ENCODE measurements at regions not wholly inside any gene's neighbourhood (a gene's known extent, or its start where the extent isn't known, plus 50 kb on each side); places are given as distances from the start of the nearest gene placed in this dataset.

GRCh38 chr7:25967278-25968204 lies 184.5 kb upstream of the NFE2L3 start:
- Histone ChIP-seq H2AFZ (ENCODE audit: low read depth, low read length) (peak overlapping the region; percentile 31; the same call in 1 of the 2 replicates), H3K4me2 (ENCODE audit: low read length) (peak overlapping the region; percentile 78), H3K4me3 (ENCODE audit: low read length) (peak overlapping the region; percentile 57), H3K36me3 (replicated peaks; ENCODE audit: low read depth, low read length) (no peaks in the 10 kb centered on the region), H3K9me3 (ENCODE audit: insufficient read depth, low read length) (peaks cover 5% of the 10 kb centered on the region; the same call in 1 of the 2 replicates), H4K20me1 (ENCODE audit: insufficient read depth, low read length) (no peaks in the 10 kb centered on the region), H3K79me2 (ENCODE audit: low read length) (no peaks in the 10 kb centered on the region), H3K27ac (ENCODE audit: low read length) (peak overlapping the region; percentile 95), H3K27me3 (ENCODE audit: low read depth, low read length) (no peaks in the 10 kb centered on the region), H3K9ac (ENCODE audit: low read length) (peak overlapping the region; percentile 61), H3K4me1 (ENCODE audit: low read length) (peaks cover 67% of the 10 kb centered on the region)
- TF ChIP-seq EZH2phosphoT487 (IDR thresholded peaks at IDR 0.05; ENCODE audit: low read depth) (no peak), CTCF (IDR thresholded peaks at IDR 0.05; ENCODE audit: low read depth, low read length) (no peak)

DNA sequence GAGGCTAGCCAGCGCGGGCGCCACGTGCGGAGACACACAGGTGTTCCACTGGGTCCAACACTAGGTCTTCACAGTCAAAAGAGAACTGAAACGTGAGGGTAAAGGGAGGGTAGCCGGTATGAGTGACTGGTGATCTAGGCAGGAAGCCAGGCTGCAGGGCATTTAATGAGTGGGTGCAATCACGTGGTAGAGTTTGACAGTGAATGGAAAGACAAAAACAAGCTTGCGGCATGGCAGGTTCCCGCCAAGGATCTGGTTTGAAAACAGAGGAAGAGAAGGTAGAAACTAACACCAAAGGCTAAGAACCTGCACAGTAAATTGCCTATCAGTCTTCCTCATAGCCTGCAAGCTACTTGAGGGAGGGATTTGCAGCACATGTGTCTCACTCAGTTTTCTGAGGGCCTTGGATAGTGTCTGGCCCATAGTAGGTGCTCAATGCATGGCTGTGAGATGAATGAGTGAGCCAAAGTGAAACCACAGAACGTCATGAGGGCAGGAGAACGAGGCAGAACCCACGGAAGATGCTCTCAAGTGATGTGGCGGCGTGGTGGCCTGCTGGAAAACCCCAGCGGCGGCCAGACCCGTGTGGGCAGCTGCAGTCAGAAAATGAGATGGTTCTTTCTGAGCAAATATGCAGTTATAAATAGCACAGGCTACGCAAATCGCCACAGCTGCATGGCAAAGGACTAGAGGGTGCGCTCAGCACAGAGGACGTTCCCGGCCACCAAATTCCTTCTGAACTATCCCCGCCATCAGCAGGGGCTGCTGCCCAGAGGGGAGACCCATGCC lies 183.6 kb upstream of the NFE2L3 start:
- H2AFZ ChIP-seq (ENCODE audit: low read depth, low read length) = no peak overlapping the region; the same call in 1 of the 2 replicates
- H3K36me3 ChIP-seq (replicated peaks; ENCODE audit: low read depth, low read length) = no peaks in the 10 kb centered on the region
- H3K79me2 ChIP-seq (ENCODE audit: low read length) = no peaks in the 10 kb centered on the region
- peaks cover 5% of the 10 kb centered on the region; the same call in 1 of the 2 replicates for H3K9me3 ChIP-seq (ENCODE audit: insufficient read depth, low read length)
- peak overlapping the region; percentile 61 for H3K9ac ChIP-seq (ENCODE audit: low read length)
- TF ChIP-seq EZH2phosphoT487 (IDR thresholded peaks at IDR 0.05; ENCODE audit: low read depth) (no peak), CTCF (IDR thresholded peaks at IDR 0.05; ENCODE audit: low read depth, low read length) (0 out of 2 replicates have a peak, but pooled peaks have one; percentile 4)
- peak overlapping the region; percentile 78 for H3K4me2 ChIP-seq (ENCODE audit: low read length)
- no peaks in the 10 kb centered on the region for H4K20me1 ChIP-seq (ENCODE audit: insufficient read depth, low read length)
- H3K4me3 ChIP-seq (ENCODE audit: low read length) = peak overlapping the region; percentile 70
- peak overlapping the region; percentile 95 for H3K27ac ChIP-seq (ENCODE audit: low read length)
- peaks cover 67% of the 10 kb centered on the region for H3K4me1 ChIP-seq (ENCODE audit: low read length)
- no peaks in the 10 kb centered on the region for H3K27me3 ChIP-seq (ENCODE audit: low read depth, low read length)

DNA sequence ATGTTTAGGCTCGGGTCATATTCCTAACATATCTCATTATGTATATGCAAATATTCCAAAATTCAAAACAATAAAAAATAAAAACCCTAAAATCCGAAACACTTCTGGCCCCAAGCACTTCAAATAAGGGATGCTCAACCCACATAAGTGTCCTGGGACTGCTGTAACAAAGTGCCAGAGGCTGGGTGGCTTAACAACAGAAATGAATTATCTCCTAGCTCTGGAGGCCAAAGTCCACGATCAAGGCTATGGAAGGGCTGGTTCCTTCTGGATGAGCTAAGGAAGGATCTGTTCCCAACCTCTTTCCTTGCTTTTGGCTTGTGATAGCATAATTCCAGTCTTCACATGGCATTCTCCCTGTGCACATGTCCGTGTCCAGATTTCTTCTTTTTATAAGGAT lies 181.6 kb upstream of the NFE2L3 start:
- Histone ChIP-seq H3K36me3 (replicated peaks; ENCODE audit: low read depth, low read length) (no peaks in the 10 kb centered on the region), H3K79me2 (ENCODE audit: low read length) (no peaks in the 10 kb centered on the region), H2AFZ (ENCODE audit: low read depth, low read length) (no peak overlapping the region), H3K27ac (ENCODE audit: low read length) (no peak overlapping the region), H3K27me3 (ENCODE audit: low read depth, low read length) (no peaks in the 10 kb centered on the region), H3K4me2 (ENCODE audit: low read length) (no peak overlapping the region), H3K9me3 (ENCODE audit: insufficient read depth, low read length) (peaks cover 5% of the 10 kb centered on the region; the same call in 1 of the 2 replicates), H3K4me1 (ENCODE audit: low read length) (peaks cover 50% of the 10 kb centered on the region), H3K4me3 (ENCODE audit: low read length) (no peak overlapping the region), H3K9ac (ENCODE audit: low read length) (no peak overlapping the region), H4K20me1 (ENCODE audit: insufficient read depth, low read length) (no peaks in the 10 kb centered on the region)
- TF ChIP-seq EZH2phosphoT487 (IDR thresholded peaks at IDR 0.05; ENCODE audit: low read depth) = no peak
- TF ChIP-seq CTCF (IDR thresholded peaks at IDR 0.05; ENCODE audit: low read depth, low read length) = no peak

DNA sequence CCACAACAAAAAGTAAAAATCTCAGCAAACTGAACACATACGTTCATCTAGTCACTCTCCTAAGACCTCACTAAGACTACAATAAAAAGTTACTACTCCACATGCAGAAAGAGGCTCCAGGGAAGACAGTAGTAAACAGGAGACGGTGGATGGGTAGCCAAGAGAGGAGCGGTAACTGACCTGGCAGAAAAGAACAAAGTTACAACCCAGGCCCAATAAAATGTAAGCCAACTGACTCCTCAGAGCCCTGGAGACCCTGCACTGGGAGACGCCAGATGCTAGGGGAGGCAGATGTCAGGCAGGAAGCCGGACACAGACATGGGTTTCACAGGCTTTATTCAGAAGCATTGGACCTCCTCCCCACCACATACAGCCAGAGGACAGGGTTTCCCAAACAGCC lies 181.1 kb upstream of the NFE2L3 start:
- Histone ChIP-seq H2AFZ (ENCODE audit: low read depth, low read length) (no peak overlapping the region; the same call in 1 of the 2 replicates), H3K9me3 (ENCODE audit: insufficient read depth, low read length) (peaks cover 5% of the 10 kb centered on the region; the same call in 1 of the 2 replicates)

More for the DNA sequence above, 181.1 kb upstream of the NFE2L3 start:
- H3K79me2 ChIP-seq (ENCODE audit: low read length) = no peaks in the 10 kb centered on the region
- H3K27me3 ChIP-seq (ENCODE audit: low read depth, low read length) = no peaks in the 10 kb centered on the region
- H3K27ac ChIP-seq (ENCODE audit: low read length) = no peak overlapping the region
- H3K4me1 ChIP-seq (ENCODE audit: low read length) = peaks cover 44% of the 10 kb centered on the region
- no peak overlapping the region for H3K4me3 ChIP-seq (ENCODE audit: low read length)
- H3K4me2 ChIP-seq (ENCODE audit: low read length) = no peak overlapping the region
- TF ChIP-seq EZH2phosphoT487 (IDR thresholded peaks at IDR 0.05; ENCODE audit: low read depth) (no peak), CTCF (IDR thresholded peaks at IDR 0.05; ENCODE audit: low read depth, low read length) (no peak)
- H4K20me1 ChIP-seq (ENCODE audit: insufficient read depth, low read length) = no peaks in the 10 kb centered on the region
- H3K9ac ChIP-seq (ENCODE audit: low read length) = no peak overlapping the region
- no peaks in the 10 kb centered on the region for H3K36me3 ChIP-seq (replicated peaks; ENCODE audit: low read depth, low read length)

All from OCI-LY3 (cell line).